ENCODE measurements at regions not wholly inside any gene's neighbourhood (a gene's known extent, or its start where the extent isn't known, plus 50 kb on each side); places are given as distances from the start of the nearest gene placed in this dataset.

- no peaks in the 10 kb centered on the region for H3K27me3 ChIP-seq
- no peaks in the 10 kb centered on the region for H3K36me3 ChIP-seq
- no peaks in the 10 kb centered on the region for H3K9me3 ChIP-seq
- in situ Hi-C loops (cut with MboI; ENCODE audit: low sequenced_read_pairs in 4 of 4) (loop anchor here in 3 of 4 donors (25.0 kb wide), 3 partner anchors 309 to 1234 kb away; no protein-coding TSS in a partner anchor), intact Hi-C loops (cut with DNase I; ENCODE audit: low total_unique reads) (no loop called here)
- ATAC-seq (no peak), DNase-seq (no peak)
- H3K4me1 ChIP-seq, result no peaks in the 10 kb centered on the region
- TF ChIP-seq POLR2A (IDR thresholded peaks at IDR 0.05), result no peak
- no peak for TF ChIP-seq CTCF (IDR thresholded peaks at IDR 0.05 in 4 of 5, conservative IDR thresholded peaks at IDR 0.05 in 1 of 5)
- no peak overlapping the region for H3K4me3 ChIP-seq
- H3K27ac ChIP-seq, result no peak overlapping the region
These were observed 294.0 kb downstream of the CLIC5 start for GRCh38 chr6:45721665-45722064.

DNA sequence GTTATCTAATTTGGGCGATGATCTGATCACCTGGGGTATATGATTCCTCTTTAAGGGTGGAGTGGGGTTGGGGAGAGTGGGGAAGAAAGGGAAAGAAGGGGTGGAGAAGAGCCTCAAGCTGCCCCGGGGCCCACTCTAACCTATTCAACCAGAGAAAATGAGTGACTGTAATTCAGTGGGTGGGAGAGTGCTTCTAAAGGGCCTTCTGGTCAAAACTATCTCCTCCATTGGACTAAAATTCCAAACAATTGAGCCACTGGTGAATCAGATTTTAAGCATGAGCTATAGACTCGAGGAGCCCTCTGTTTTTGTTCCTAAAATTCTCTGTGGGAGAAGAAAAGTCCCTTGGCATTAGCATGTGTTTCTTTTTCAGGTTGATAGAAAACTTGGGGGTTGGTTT is 296.8 kb downstream of the CLIC5 start:
- in situ Hi-C loops (cut with MboI; ENCODE audit: low sequenced_read_pairs in 4 of 4) (loop anchor here (10.0 to 25.0 kb wide), 6 partner anchors 294 to 1244 kb away; no protein-coding TSS in a partner anchor), intact Hi-C loops (cut with DNase I; ENCODE audit: low total_unique reads) (loop anchor here (5.0 kb wide), 1 partner anchor 1242 kb away; no protein-coding TSS in a partner anchor)
- no peak overlapping the region for H3K27ac ChIP-seq
- H3K4me1 ChIP-seq, result no peaks in the 10 kb centered on the region
- H3K36me3 ChIP-seq, result no peaks in the 10 kb centered on the region
- DNase-seq, result no peak
- no peak for TF ChIP-seq CTCF (IDR thresholded peaks at IDR 0.05 in 4 of 5, conservative IDR thresholded peaks at IDR 0.05 in 1 of 5)
- TF ChIP-seq POLR2A (IDR thresholded peaks at IDR 0.05), result no peak
- no peaks in the 10 kb centered on the region for H3K27me3 ChIP-seq
- no peak overlapping the region for H3K4me3 ChIP-seq
- ATAC-seq, result no peak
- H3K9me3 ChIP-seq, result no peaks in the 10 kb centered on the region

GRCh38 chr6:45718131-45718530 is 297.5 kb downstream of the CLIC5 start:
- no peaks in the 10 kb centered on the region for H3K4me1 ChIP-seq
- H3K27me3 ChIP-seq, result no peaks in the 10 kb centered on the region
- no peaks in the 10 kb centered on the region for H3K36me3 ChIP-seq
- TF ChIP-seq POLR2A (IDR thresholded peaks at IDR 0.05) (no peak), CTCF (IDR thresholded peaks at IDR 0.05 in 4 of 5, conservative IDR thresholded peaks at IDR 0.05 in 1 of 5) (no peak)
- in situ Hi-C loops (cut with MboI; ENCODE audit: low sequenced_read_pairs in 4 of 4) (loop anchor here (10.0 to 25.0 kb wide), 6 partner anchors 293 to 1243 kb away; no protein-coding TSS in a partner anchor), intact Hi-C loops (cut with DNase I; ENCODE audit: low total_unique reads) (loop anchor here (5.0 kb wide), 1 partner anchor 1241 kb away; no protein-coding TSS in a partner anchor)
- DNase-seq, result no peak
- ATAC-seq, result no peak
- no peaks in the 10 kb centered on the region for H3K9me3 ChIP-seq
- no peak overlapping the region for H3K4me3 ChIP-seq
- no peak overlapping the region for H3K27ac ChIP-seq

- Histone ChIP-seq H3K27ac (no peak overlapping the region), H3K36me3 (no peaks in the 10 kb centered on the region), H3K4me3 (no peak overlapping the region), H3K27me3 (no peaks in the 10 kb centered on the region), H3K4me1 (no peaks in the 10 kb centered on the region), H3K9me3 (no peaks in the 10 kb centered on the region)
- TF ChIP-seq CTCF (IDR thresholded peaks at IDR 0.05 in 4 of 5, conservative IDR thresholded peaks at IDR 0.05 in 1 of 5) (no peak), POLR2A (IDR thresholded peaks at IDR 0.05) (no peak)
- intact Hi-C loops (cut with DNase I; ENCODE audit: low total_unique reads) (loop anchor here (5.0 kb wide), 1 partner anchor 1240 kb away; no protein-coding TSS in a partner anchor), in situ Hi-C loops (cut with MboI; ENCODE audit: low sequenced_read_pairs in 4 of 4) (loop anchor here (10.0 to 25.0 kb wide), 6 partner anchors 293 to 1243 kb away; no protein-coding TSS in a partner anchor)
- DNase-seq (no peak), ATAC-seq (no peak)
These were observed 297.9 kb downstream of the CLIC5 start for GRCh38 chr6:45717715-45718114.

- Histone ChIP-seq H3K9me3 (no peaks in the 10 kb centered on the region), H3K4me3 (no peak overlapping the region), H3K27ac (no peak overlapping the region), H3K36me3 (no peaks in the 10 kb centered on the region), H3K27me3 (no peaks in the 10 kb centered on the region), H3K4me1 (no peaks in the 10 kb centered on the region)
- TF ChIP-seq POLR2A (IDR thresholded peaks at IDR 0.05) (no peak), CTCF (IDR thresholded peaks at IDR 0.05 in 4 of 5, conservative IDR thresholded peaks at IDR 0.05 in 1 of 5) (no peak)
- DNase-seq, result no peak
- no peak for ATAC-seq
- intact Hi-C loops (cut with DNase I; ENCODE audit: low total_unique reads) (loop anchor here (5.0 kb wide), 1 partner anchor 1240 kb away; no protein-coding TSS in a partner anchor), in situ Hi-C loops (cut with MboI; ENCODE audit: low sequenced_read_pairs in 4 of 4) (loop anchor here (10.0 to 25.0 kb wide), 6 partner anchors 292 to 1242 kb away; no protein-coding TSS in a partner anchor)
These were observed 298.6 kb downstream of the CLIC5 start for GRCh38 chr6:45717027-45717426.
